CD4-positive, alpha-beta T cell (primary cell): ENCODE measurements at regions not wholly inside any gene's neighbourhood (a gene's known extent, or its start where the extent isn't known, plus 50 kb on each side); places are given as distances from the start of the nearest gene placed in this dataset.

ENCODE experiments used
- ATAC-seq: fragments of 200-7000 bp; cut with Tn5 transposase; one replicate; pipeline ENCODE4 v1.10.0; 2022; ENCODE audit warnings: mild to moderate bottlenecking; ENCODE audit not compliant: poor library complexity
- CTCF ChIA-PET: fragments of 350-600 bp; sonication (Branson Sonifier 250); formaldehyde crosslinking; loops from one replicate; lab custom pipeline; 2021; ENCODE audit warnings: antibody characterized with exemption, inconsistent platforms; lab: Charles Lee
- POLR2A ChIA-PET: fragments of 350-600 bp; sonication (Branson Sonifier 250); formaldehyde crosslinking; loops from one replicate; lab custom pipeline; 2021; ENCODE audit warnings: antibody characterized with exemption, inconsistent platforms; lab: Charles Lee
- DNase-seq, 14 experiments: peaks; one replicate each; pipeline ENCODE4 v3.0.0-alpha.2; 2013 to 2020; ENCODE audit warnings: mixed read lengths in 2 of 14
- H3K27ac ChIP-seq, 2 donors: one replicate each; pipeline versions ENCODE4 v1.5.1 to v1.7.0; 2013; ENCODE audit warnings: low read length in 2 of 2, low read depth in 1 of 2, mild to moderate bottlenecking in 1 of 2
- H3K27me3 ChIP-seq, 2 experiments: 1 replicate in 1 of 2; 2 replicates in 1 of 2; pipeline versions ENCODE4 v1.6.1 to v1.7.0; 2013; ENCODE audit warnings: low read length in 2 of 2, control low read depth in 1 of 2, mild to moderate bottlenecking in 1 of 2, moderate library complexity in 1 of 2; ENCODE audit not compliant: insufficient read depth in 2 of 2, control insufficient read depth in 1 of 2
- H3K36me3 ChIP-seq: one replicate; pipeline ENCODE4 v1.6.1; 2013; ENCODE audit warnings: low read length, control low read depth; ENCODE audit not compliant: insufficient read depth
- H3K4me1 ChIP-seq: one replicate; pipeline ENCODE4 v1.6.1; 2013; ENCODE audit warnings: low read length, control low read depth; ENCODE audit not compliant: insufficient read depth
- H3K4me3 ChIP-seq: one replicate; pipeline ENCODE4 v1.5.1; 2013; ENCODE audit warnings: mild to moderate bottlenecking, low read length, moderate library complexity
- H3K9me3 ChIP-seq, 2 experiments: 1 replicate in 1 of 2; 2 replicates in 1 of 2; pipeline versions ENCODE4 v1.6.1 to v1.7.0; 2013; ENCODE audit warnings: low read length in 2 of 2, mild to moderate bottlenecking in 2 of 2, control low read depth in 1 of 2, moderate library complexity in 1 of 2; ENCODE audit not compliant: control insufficient read depth in 1 of 2, insufficient read depth in 1 of 2
- H3K27ac Mint-ChIP-seq: one replicate; pipeline ENCODE4 v1.8.0; 2020; ENCODE audit warnings: mixed read lengths
- H3K27me3 Mint-ChIP-seq: one replicate; pipeline ENCODE4 v1.8.0; 2021; ENCODE audit warnings: mixed read lengths
- H3K36me3 Mint-ChIP-seq: one replicate; pipeline ENCODE4 v1.8.0; 2021; ENCODE audit warnings: low read depth, mixed read lengths
- H3K4me1 Mint-ChIP-seq: one replicate; pipeline ENCODE4 v1.8.0; 2021; ENCODE audit warnings: low read depth, mixed read lengths
- H3K4me3 Mint-ChIP-seq: one replicate; pipeline ENCODE4 v1.8.0; 2020; ENCODE audit warnings: mild to moderate bottlenecking, mixed read lengths
- H3K9me3 Mint-ChIP-seq: one replicate; pipeline ENCODE4 v1.8.0; 2020; ENCODE audit warnings: mixed read lengths
- CTCF ChIP-seq: fragments of 200-600 bp; IDR thresholded peaks from one replicate; pipeline ENCODE4 v1.8.0; 2022; ENCODE audit warnings: antibody characterized with exemption, mild to moderate bottlenecking
- intact Hi-C, 2 experiments: fragments of 100-400 bp; cut with DNase I in 1 of 2; cut with micrococcal nuclease in 1 of 2; formaldehyde crosslinking; loops; one replicate each; pipeline versions ENCODE4 v1.15.1 to v1.9.0; 2023 to 2025; cut with DNase I, micrococcal nuclease

GRCh38 chr7:26438078-26438477, 146.4 kb downstream of the SNX10 start:
- TF ChIP-seq CTCF, result no peak

GRCh38 chr7:26439521-26440232, 148.0 kb downstream of the SNX10 start:
- H3K4me1 Mint-ChIP-seq, result no peaks in the 10 kb centered on the region
- H3K9me3 Mint-ChIP-seq, result no peaks in the 10 kb centered on the region
- Histone ChIP-seq H3K27ac (no peak overlapping the region), H3K4me3 (no peak overlapping the region), H3K9me3 (no peaks in the 10 kb centered on the region), H3K36me3 (no peaks in the 10 kb centered on the region), H3K4me1 (no peaks in the 10 kb centered on the region), H3K27me3 (peaks cover 0 to 3% of the 10 kb centered on the region in 2 experiments)
- peaks cover 9% of the 10 kb centered on the region for H3K27me3 Mint-ChIP-seq
- H3K27ac Mint-ChIP-seq, result no peak overlapping the region
- no peak overlapping the region for H3K4me3 Mint-ChIP-seq
- intact Hi-C loops, result no loop called here
- ATAC-seq (no peak), DNase-seq (no peak)
- ChIA-PET POLR2A (no interaction called here), CTCF (no interaction called here)
- no peaks in the 10 kb centered on the region for H3K36me3 Mint-ChIP-seq
- TF ChIP-seq CTCF, result no peak

More at GRCh38 chr7:26438078-26438477, 146.4 kb downstream of the SNX10 start:
- Histone ChIP-seq H3K9me3 (no peaks in the 10 kb centered on the region), H3K27ac (no peak overlapping the region), H3K27me3 (peaks cover 0 to 1% of the 10 kb centered on the region in 2 experiments), H3K4me3 (no peak overlapping the region), H3K36me3 (no peaks in the 10 kb centered on the region), H3K4me1 (no peaks in the 10 kb centered on the region)
- Mint-ChIP-seq H3K4me1 (no peaks in the 10 kb centered on the region), H3K4me3 (no peak overlapping the region), H3K27ac (no peak overlapping the region), H3K9me3 (no peaks in the 10 kb centered on the region), H3K36me3 (no peaks in the 10 kb centered on the region), H3K27me3 (peaks cover 21% of the 10 kb centered on the region)
- CTCF ChIA-PET, result interaction anchor here (0.6 to 1.0 kb wide), 2 partner anchors 12 to 27 kb away, joined by 3 to 4 read pairs; no protein-coding TSS in a partner anchor
- ATAC-seq, result no peak
- intact Hi-C loops, result no loop called here
- no peak for DNase-seq
- POLR2A ChIA-PET, result no interaction called here

- peaks cover 0 to 5% of the 10 kb centered on the region in 2 experiments for H3K27me3 ChIP-seq
- H3K36me3 ChIP-seq, result no peaks in the 10 kb centered on the region
- Mint-ChIP-seq H3K4me1 (no peaks in the 10 kb centered on the region), H3K9me3 (no peaks in the 10 kb centered on the region), H3K36me3 (no peaks in the 10 kb centered on the region), H3K27me3 (peaks cover 6% of the 10 kb centered on the region), H3K27ac (no peak overlapping the region), H3K4me3 (no peak overlapping the region)
- no peak overlapping the region for H3K4me3 ChIP-seq
- intact Hi-C loops, result no loop called here
- no peaks in the 10 kb centered on the region for H3K9me3 ChIP-seq
- DNase-seq (no peak), ATAC-seq (no peak)
- H3K27ac ChIP-seq, result no peak overlapping the region
- POLR2A ChIA-PET, result no interaction called here
- no peak for TF ChIP-seq CTCF
- CTCF ChIA-PET, result no interaction called here
- no peaks in the 10 kb centered on the region for H3K4me1 ChIP-seq
Observed at GRCh38 chr7:26440233-26441001, 148.8 kb downstream of the SNX10 start.
